SKM-1 (cell line): ENCODE measurements at regions not wholly inside any gene's neighbourhood (a gene's known extent, or its start where the extent isn't known, plus 50 kb on each side); places are given as distances from the start of the nearest gene placed in this dataset.

Experiments
- DNase-seq: peaks from one replicate; lab custom pipeline; 2025; ENCODE audit not compliant: unreplicated experiment; lab: John Stamatoyannopoulos, UW

DNA sequence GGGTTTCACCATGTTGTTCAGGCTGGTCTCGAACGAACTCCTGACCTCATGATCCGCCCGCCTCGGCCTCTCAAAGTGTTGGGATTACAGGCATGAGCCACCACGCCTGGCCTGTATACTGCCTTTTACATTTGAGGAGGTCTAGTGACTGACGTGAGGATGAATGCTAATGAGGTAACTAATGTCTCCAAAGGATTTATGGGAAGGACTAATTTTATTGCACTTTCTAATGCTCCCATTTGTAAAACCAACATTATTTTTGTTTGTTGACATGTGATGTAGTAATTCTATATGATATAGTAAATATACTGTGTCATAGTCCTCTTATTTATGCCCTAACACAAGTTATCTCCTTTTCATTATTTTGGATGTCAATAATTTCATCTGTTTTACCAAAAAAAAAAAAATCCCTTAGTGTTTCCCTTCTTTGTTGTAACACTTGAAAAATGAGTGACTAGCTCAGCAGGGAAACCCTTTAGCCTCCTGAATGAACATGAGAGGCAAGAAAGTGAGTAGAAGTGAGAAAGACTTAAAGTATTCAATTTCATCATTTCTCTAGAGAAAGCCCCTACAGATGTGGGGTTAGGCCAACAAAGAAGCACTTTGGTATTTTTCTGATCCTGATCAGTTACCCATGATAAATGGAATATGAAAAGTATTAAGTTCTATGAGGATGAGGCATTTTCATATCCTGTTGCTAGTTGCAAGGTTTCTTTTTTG, 596.9 kb upstream of the PCDH15 start:
- no peak for DNase-seq

DNA sequence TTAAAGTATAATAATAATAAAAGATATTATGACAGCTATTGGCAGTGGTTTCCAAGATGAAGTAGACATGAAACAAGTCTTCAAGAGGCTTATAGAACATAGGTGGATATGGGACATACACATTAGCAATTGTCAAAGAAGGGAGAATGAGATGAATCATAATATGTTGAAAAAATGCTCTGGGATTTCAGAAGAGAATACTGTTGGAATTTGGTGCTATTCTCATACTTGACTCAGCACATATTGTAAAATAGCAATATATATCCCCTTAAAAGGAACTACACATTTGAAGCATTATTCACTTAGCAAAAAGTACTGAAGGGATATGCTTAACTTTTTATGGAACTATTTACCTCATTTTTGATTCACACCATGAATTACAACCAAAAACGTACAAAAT, 577.2 kb upstream of the PCDH15 start:
- no peak for DNase-seq

DNA sequence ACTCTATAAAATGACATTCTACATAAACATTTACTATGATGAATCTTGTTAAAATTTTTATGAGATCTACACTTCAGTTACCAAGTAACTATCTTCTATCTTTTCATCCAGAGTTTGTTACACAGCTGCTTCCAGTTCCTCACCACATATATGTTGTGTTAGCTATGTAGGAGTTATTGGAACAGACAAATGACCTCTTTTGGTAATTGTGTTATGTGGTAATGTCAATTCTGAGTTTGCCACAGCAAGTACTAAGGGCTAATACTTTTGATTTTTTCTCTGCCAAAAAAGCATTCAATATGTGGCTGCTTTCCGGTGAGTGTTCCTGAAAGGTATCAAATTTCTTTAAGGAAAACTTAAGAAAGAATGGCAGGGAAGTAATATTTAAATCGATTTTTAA, 573.9 kb upstream of the PCDH15 start:
- DNase-seq = no peak

DNA sequence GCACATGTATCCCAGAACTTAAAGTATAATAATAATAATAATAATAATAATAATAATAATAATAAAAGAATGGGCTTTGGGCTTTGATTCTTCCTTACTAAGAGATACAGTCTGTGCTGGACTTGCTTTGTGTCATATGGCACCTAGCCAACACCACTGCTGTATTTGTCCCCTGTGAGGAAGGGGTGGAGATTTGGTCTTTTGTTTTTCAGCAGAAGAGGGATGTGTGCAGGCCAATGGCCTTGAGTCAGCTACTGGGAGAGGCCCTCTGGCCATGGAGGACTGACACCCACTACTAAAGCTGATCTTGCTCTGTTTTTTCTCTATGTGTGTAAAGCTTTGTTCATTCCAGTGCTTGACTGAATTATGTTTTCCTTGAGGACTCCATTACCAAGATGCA, 573.0 kb upstream of the PCDH15 start:
- DNase-seq = no peak

DNA sequence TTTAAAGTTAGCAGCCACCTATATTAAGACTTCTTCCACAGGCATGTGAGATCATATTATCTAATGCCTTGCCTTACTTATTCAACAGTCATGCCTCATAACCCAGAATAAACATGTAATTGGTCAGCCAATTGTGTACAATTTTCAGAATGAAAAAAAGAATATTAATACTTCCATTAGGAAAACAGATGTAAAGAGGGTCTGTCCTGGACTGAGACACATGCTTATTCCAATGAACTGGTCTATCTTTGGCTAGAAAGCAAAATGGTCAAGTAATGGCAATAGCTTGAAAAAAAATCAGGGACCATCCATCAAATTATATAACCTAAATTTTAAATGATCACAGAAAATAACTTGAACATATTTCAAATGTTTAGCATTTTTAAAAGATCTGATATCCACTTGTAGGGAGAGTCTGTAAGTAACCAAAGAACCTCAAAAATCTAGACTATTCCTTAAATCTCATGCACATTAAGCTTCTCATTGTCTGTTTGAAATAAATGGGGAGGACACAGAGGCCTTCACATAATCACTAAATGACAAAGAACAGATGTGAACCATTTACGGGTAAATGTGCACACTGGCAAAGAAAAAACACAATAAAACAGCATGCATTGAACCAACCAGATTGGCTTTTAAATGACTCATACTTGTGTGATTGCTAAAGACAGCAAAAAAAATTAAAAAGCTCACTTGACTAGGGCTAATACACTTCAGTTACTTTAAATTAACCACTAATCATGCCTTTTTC, 568.8 kb upstream of the PCDH15 start:
- no peak for DNase-seq

DNA sequence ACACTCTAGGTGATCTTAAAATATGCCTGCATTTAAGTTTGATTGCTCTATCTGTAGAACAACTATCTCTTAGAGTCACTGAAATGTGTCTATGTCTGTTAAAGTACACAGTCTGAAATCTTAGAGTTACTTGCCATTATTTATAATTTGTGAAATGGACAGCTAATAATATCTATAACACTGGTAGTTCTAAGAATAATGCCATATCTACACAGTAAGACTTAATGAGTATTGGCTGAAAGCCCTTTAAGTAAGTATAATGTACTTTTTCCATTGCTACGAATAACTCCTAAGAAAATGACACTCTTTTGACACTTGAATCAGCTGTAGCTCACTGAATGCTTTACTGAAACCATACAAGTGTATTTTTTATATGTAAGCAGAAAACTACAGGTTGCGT, 567.4 kb upstream of the PCDH15 start:
- no peak for DNase-seq

DNA sequence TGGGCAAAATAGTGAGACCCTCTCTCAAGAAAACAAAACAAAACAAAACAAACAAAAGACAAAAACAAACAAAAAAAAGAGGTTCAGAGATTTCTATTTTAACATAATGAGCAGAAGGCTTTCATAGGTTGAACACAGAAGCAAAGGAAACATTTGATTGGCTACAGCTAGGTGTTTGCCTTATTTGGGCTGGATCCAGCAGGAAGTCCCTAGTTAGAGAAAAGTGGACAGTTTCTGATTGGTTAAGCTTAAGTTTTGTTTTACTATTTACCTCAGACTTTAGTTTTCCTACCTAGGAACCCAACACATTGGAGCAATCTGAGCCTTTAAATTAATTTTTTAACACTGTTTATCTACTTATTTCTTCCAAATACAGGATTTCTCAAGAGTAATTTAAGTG, 566.5 kb upstream of the PCDH15 start:
- DNase-seq = no peak

DNA sequence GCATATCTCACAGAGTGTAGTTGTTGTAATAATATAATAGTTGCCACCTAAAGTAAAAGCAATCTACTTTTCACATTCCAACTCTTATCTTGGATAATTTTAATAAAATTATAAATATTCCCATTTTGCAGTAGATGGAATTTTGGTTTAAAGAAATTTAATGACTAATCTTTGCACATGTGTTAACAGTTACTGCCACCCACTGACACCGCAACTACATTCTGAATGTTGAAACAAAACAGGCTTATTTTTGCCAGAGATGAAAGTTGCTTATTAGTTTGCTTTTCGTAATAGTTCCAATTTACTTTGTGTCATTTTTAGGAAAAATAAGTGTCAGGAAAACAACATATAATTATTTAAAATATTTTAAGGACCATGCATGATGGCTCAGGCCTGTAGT, 557.5 kb upstream of the PCDH15 start:
- no peak for DNase-seq

DNA sequence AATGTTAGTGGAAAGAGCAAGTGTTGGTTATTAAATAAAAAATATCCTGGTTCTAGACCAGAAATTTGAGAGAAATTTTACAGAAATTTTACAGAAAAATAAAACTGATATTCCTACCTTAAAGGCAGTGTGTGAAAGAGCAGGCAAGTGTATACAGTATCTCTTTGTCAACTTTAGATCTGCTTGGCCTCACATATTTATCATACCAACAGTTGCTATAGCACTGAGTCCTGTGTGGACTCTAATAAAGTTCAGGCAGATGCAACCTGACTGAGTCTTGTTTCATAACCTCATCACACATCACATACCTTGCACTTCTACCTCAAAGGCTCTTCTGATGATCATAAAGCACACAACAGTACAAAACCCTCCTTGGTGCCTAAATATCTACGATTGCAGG, 552.4 kb upstream of the PCDH15 start:
- DNase-seq = no peak

DNA sequence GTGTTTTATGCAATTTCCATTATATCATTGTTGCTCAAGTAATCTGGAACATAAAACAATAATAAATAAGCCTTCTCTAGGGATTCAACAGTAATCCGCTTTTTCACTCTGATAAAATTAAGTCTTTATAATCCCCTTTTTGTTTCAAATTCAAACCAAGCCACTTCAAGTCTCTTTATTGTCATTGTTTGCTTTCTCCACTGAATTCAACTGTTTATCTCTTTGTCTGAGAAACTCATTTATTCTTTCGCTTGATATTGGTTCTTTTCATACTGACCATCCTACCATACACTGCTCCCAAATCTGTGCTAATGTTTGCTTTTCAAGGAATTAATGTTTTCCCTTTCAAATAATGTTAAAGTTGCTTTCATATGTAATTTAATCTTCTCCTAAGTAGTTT, 550.4 kb upstream of the PCDH15 start:
- no peak for DNase-seq

DNA sequence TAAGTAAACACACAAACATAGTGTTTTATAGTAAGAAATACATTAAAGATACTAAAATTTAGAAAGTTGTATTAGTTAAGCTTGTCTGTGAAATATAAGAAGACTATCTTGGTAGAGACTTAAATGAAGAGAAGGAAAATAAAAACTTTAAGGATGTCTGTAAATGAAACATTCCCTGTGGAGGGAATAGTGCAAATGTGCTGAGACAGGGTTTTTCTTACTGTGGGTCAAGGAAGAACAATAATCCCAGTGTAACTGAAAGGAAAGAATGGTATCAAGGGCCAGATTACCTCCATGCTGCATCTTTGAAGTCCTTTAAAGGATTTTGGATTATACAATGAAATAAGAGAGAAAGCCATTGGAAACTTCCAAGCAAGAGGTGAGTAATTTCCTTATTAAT, 547.5 kb upstream of the PCDH15 start:
- no peak for DNase-seq

DNA sequence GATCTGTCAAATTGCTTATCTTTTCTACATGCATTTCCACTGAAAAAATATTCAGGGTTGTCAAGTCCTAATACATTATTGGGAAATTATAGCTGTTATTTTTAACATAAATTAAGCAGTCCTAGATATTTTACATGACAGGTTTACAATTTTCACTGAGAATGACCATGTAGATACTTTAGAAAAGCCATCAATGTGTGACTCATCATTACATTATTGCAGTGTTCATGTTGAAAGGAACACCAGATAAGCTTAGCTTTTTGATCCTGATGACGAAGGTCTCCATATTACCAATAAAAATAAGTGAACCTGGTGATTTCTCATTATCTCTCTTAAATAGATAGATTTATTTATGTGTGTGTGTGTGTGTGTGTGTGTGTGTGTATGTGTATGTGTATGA, 529.5 kb upstream of the PCDH15 start:
- no peak for DNase-seq

DNA sequence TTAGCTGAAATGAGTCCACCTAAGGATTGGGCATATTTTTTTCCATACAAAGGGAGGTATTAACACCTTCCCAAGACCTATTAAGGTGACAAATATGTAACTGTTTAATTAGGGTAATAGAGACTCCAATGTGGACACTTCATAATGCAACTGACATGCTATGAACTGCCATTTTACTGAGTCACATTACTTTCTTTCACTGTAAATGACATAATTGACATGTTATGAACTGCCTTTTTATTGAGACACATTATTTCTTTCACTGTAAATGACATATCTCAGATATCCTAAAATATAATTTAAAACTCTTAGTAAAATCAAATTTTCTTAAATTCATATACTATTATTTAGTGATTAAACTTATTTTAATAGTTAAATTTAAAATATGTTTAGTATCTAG, 528.8 kb upstream of the PCDH15 start:
- no peak for DNase-seq

DNA sequence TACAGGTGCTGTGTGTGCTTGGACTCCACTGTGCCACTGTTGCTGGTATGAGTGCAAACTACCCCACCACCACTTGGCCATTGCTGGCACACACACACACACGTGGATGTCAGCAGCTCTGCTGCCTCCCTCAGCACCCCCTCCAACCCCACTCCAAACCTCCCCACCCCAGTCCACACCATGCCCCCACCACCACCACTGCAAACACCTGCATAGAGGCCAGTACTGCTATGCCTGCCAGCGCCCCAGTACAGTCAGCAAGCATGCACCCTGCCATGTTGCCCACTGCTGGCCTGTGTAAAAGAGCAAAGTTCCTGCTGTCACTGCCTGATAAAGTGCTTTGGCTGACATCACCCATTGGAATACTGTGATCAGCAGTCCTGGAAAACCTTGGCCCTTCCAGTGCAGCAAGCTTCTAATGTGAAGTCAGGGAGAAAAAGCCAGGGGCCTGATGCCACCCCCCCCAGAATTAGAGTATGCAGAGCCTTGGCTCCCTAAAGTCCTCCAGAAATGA, 519.2 kb upstream of the PCDH15 start:
- DNase-seq = no peak

DNA sequence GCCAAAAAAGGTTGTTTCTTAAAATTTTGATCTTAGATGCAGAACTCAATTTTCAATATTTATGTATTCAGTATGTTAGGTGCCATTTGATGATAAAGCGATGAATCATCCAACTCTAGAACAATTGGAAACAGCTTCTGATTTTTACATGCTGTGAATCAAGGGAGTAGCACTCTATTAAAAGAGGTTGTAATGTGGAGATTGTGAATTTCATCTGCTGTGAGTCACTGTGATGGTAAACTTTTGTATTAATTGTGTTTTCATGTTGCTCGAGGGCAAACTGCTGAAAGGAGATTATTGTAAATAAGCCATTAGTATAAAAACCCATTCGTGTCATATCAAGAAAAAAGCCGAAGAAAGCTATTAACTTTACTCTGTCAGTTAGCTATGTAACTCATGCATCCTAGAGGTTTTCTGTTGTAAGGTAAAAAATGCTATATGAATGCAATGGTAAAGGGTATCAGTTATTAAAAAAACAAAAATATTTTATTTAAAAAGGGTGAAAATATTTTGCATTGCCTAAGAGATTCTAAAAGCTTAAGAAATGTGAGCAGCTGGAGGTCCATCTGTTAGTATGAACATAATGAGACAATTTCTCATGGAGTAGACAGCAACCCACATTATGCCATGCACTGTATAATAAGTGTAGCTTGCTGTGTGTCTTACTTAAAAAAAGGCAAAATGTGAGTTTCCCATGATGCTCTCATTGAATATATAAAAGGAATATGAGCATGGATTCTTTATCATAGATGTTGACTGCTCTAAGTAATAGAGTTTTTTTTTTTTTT, 511.0 kb upstream of the PCDH15 start:
- DNase-seq = no peak

DNA sequence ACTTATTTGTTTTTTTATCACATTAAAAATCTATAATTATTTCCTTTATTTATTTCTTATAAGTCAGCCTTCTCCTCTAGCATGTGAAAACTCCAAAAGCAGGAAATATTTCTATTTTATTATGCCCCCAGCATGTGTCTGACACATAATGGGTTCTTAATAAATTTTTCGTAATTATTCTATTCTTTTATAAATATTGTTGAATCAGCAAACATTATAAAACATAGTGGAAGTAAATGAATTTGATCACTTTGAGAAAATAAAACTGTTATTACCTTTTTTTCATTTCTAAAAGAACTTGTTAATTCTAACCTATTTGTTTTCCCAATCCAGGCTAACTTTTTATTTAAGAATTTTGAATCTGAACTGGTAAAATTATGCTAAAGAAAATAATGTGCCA, 509.1 kb upstream of the PCDH15 start:
- no peak for DNase-seq

DNA sequence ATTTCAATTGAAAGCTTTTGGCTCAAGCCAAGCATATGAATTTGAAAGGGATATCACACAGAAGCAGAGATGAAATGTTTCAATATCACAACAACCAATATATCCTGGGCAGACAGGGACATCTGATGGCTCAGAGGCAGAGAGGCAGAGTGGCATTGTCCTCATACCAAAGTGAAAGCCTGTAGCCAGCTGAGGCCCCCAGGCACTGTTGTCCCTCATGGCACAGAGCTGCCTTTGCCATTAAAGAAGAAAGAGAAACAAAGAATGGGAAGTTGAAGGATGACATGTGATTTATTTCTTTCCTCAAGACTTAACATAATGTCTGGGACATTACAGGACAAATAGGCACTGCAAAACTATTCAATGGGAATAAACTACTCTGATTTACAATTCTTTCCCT, 504.3 kb upstream of the PCDH15 start:
- DNase-seq = no peak

DNA sequence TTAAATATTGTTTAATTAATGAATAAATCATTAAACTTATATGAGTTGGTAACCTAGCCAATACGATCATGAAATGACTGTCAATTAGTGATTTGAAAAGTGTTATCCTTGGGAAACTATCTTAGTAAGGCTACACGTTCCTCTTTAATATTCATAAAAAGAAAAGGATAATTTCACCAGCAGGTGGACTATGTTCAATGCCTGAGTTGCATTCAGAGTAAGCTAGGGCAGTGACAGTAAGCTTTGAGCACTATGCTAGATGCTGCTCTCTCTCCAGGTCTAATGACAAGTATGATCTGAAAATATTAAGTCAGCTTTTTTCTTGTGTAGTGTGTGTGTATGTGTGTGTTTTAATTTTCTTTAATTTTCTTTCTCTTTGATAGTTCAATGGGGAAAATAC, 486.3 kb upstream of the PCDH15 start:
- DNase-seq = no peak

DNA sequence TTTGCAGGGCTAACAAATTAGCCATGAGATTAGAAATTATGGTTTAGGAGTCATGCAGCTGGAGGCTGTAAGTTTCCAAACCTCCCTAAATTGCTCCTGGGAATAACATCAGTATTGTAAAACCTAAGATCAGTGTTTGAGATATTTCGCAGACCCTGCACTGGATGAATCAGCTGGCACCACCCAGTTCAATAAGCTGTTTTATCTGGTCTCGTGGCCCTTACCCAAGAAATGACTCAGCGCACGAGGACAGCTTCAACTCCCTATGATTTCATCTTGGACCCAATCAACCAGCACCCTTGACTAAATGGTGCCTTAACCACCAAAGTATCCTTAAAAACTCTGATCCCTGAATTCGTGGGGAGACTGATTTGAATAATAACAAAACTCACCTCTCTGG, 482.0 kb upstream of the PCDH15 start:
- DNase-seq = no peak

DNA sequence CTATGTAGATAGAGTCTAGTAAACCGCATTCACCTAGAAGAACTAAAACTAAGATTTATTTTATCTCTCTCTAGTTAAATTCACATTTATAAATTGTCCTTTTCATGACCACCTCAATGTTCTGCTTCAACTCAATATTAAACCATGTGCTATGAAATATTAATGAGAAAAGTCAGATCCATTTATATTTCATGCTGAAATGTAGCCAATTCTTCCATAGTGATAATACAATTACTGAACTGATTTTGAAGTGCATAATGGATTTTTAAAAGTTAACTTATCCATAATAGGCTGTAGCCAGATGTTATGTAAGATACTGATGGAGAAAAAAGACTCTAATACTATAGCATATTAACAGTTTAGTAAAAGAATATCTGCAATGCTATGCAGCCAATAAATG, 479.7 kb upstream of the PCDH15 start:
- no peak for DNase-seq

DNA sequence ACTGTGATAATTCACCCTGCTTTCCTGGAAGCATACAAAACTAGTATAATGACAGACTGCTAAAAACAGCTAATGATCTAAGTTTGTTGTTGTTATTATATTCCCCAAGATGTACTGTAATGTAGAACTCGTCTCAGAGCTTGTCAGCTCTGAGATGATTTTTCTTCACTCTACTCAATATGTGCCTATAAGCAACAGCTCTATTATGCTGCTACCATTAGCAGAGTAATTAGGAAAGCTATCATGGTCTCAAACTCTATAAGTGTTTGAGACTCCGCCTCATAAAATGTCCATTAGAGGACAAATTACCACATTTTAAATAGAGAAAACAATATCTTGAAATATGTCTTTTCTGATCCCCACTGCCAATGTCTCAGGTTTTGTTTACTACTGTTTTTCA, 476.5 kb upstream of the PCDH15 start:
- DNase-seq = no peak

DNA sequence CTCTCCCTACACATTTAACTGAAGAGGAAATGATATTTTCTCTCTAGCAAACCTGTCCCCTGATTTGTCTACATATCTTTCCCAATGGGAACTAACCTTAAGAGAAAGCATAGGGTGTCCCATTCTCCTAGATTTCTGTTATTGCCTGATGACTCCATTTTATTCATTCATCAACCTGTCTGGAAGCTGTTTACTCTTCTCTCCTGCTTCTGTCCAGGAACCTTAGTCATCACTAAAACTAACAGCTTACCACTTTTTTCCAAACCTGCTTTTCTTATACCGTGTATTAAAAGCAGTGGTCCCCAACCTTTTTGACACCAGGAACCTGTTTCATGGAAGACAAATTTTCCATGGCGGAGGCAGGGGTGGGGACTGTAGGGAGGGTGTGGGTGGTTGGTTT, 473.3 kb upstream of the PCDH15 start:
- DNase-seq = no peak
